ENCODE measurements at regions not wholly inside any gene's neighbourhood (a gene's known extent, or its start where the extent isn't known, plus 50 kb on each side); places are given as distances from the start of the nearest gene placed in this dataset.

- intact Hi-C loops (cut with micrococcal nuclease; ENCODE audit: unreplicated experiment): no loop called here
- H3K27me3 ChIP-seq (replicated peaks; ENCODE audit: insufficient read depth, low read depth, low read length, poor library complexity): peaks cover 26% of the 10 kb centered on the region
- no peaks in the 10 kb centered on the region for H3K4me1 ChIP-seq (ENCODE audit: insufficient read depth, low read length, poor library complexity, severe bottlenecking)
- H3K4me3 ChIP-seq (ENCODE audit: low read depth, low read length, poor library complexity, severe bottlenecking): no peak overlapping the region
- H3K36me3 ChIP-seq (ENCODE audit: insufficient read depth, low read length, poor library complexity, severe bottlenecking): no peaks in the 10 kb centered on the region
- TF ChIP-seq, protein P1, sequence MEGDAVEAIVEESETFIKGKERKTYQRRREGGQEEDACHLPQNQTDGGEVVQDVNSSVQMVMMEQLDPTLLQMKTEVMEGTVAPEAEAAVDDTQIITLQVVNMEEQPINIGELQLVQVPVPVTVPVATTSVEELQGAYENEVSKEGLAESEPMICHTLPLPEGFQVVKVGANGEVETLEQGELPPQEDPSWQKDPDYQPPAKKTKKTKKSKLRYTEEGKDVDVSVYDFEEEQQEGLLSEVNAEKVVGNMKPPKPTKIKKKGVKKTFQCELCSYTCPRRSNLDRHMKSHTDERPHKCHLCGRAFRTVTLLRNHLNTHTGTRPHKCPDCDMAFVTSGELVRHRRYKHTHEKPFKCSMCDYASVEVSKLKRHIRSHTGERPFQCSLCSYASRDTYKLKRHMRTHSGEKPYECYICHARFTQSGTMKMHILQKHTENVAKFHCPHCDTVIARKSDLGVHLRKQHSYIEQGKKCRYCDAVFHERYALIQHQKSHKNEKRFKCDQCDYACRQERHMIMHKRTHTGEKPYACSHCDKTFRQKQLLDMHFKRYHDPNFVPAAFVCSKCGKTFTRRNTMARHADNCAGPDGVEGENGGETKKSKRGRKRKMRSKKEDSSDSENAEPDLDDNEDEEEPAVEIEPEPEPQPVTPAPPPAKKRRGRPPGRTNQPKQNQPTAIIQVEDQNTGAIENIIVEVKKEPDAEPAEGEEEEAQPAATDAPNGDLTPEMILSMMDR (conservative IDR thresholded peaks at IDR 0.05; ENCODE audit: low read depth, low read length): no peak
- TF ChIP-seq EZH2 (IDR thresholded peaks at IDR 0.05; ENCODE audit: borderline replicate concordance, low read depth, low read length, poor library complexity, severe bottlenecking): no peak
- CTCF ChIA-PET: no interaction called here
- POLR2A ChIA-PET (ENCODE audit: low non-redundant PET): no interaction called here
- no peak overlapping the region for H3K27ac ChIP-seq (ENCODE audit: low read depth, low read length, poor library complexity, severe bottlenecking)
- no peaks in the 10 kb centered on the region for H3K9me3 ChIP-seq (ENCODE audit: low read depth, low read length, poor library complexity, severe bottlenecking)
- DNase-seq (ENCODE audit: low spot score): no peak
- BruUV-seq (replicated peaks): no TSS peak
These were observed 119.8 kb upstream of the KCNJ6 start for GRCh38 chr21:38036016-38036415.

- H3K9me3 ChIP-seq (ENCODE audit: low read depth, low read length, poor library complexity, severe bottlenecking): no peaks in the 10 kb centered on the region
- no peak overlapping the region for H3K4me3 ChIP-seq (ENCODE audit: low read depth, low read length, poor library complexity, severe bottlenecking)
- BruUV-seq (replicated peaks): no TSS peak
- ChIA-PET POLR2A (ENCODE audit: low non-redundant PET) (no interaction called here), CTCF (no interaction called here)
- no peak overlapping the region for H3K27ac ChIP-seq (ENCODE audit: low read depth, low read length, poor library complexity, severe bottlenecking)
- peaks cover 28% of the 10 kb centered on the region for H3K27me3 ChIP-seq (replicated peaks; ENCODE audit: insufficient read depth, low read depth, low read length, poor library complexity)
- TF ChIP-seq, protein P1 (conservative IDR thresholded peaks at IDR 0.05; ENCODE audit: low read depth, low read length): no peak
- TF ChIP-seq EZH2 (IDR thresholded peaks at IDR 0.05; ENCODE audit: borderline replicate concordance, low read depth, low read length, poor library complexity, severe bottlenecking): no peak
- DNase-seq (ENCODE audit: low spot score): no peak
- intact Hi-C loops (cut with micrococcal nuclease; ENCODE audit: unreplicated experiment): no loop called here
- no peaks in the 10 kb centered on the region for H3K4me1 ChIP-seq (ENCODE audit: insufficient read depth, low read length, poor library complexity, severe bottlenecking)
- no peaks in the 10 kb centered on the region for H3K36me3 ChIP-seq (ENCODE audit: insufficient read depth, low read length, poor library complexity, severe bottlenecking)
These were observed 121.2 kb upstream of the KCNJ6 start for GRCh38 chr21:38037416-38037815.

- ChIA-PET CTCF (no interaction called here), POLR2A (ENCODE audit: low non-redundant PET) (no interaction called here)
- no peaks in the 10 kb centered on the region for H3K9me3 ChIP-seq (ENCODE audit: low read depth, low read length, poor library complexity, severe bottlenecking)
- no peak overlapping the region for H3K4me3 ChIP-seq (ENCODE audit: low read depth, low read length, poor library complexity, severe bottlenecking)
- intact Hi-C loops (cut with micrococcal nuclease; ENCODE audit: unreplicated experiment): no loop called here
- no peak for DNase-seq (ENCODE audit: low spot score)
- TF ChIP-seq, protein P1 (conservative IDR thresholded peaks at IDR 0.05; ENCODE audit: low read depth, low read length): no peak
- no peak for TF ChIP-seq EZH2 (IDR thresholded peaks at IDR 0.05; ENCODE audit: borderline replicate concordance, low read depth, low read length, poor library complexity, severe bottlenecking)
- peaks cover 22% of the 10 kb centered on the region for H3K27me3 ChIP-seq (replicated peaks; ENCODE audit: insufficient read depth, low read depth, low read length, poor library complexity)
- H3K36me3 ChIP-seq (ENCODE audit: insufficient read depth, low read length, poor library complexity, severe bottlenecking): no peaks in the 10 kb centered on the region
- no TSS peak for BruUV-seq (replicated peaks)
- H3K27ac ChIP-seq (ENCODE audit: low read depth, low read length, poor library complexity, severe bottlenecking): no peak overlapping the region
- no peaks in the 10 kb centered on the region for H3K4me1 ChIP-seq (ENCODE audit: insufficient read depth, low read length, poor library complexity, severe bottlenecking)
These were observed 123.1 kb upstream of the KCNJ6 start for GRCh38 chr21:38039369-38039768.

Measured in A673 (cell line).